Effector CD8-positive, alpha-beta T cell (primary cell): ENCODE measurements at regions not wholly inside any gene's neighbourhood (a gene's known extent, or its start where the extent isn't known, plus 50 kb on each side); places are given as distances from the start of the nearest gene placed in this dataset.
"Not testable (repeated sequence)": the region's sequence is repeated elsewhere in the genome, so short reads cannot be mapped to it uniquely, and the experiment has no call there.

ENCODE experiments used
- DNase-seq: peaks from one replicate; lab custom pipeline; 2025; lab: John Stamatoyannopoulos, UW

DNA sequence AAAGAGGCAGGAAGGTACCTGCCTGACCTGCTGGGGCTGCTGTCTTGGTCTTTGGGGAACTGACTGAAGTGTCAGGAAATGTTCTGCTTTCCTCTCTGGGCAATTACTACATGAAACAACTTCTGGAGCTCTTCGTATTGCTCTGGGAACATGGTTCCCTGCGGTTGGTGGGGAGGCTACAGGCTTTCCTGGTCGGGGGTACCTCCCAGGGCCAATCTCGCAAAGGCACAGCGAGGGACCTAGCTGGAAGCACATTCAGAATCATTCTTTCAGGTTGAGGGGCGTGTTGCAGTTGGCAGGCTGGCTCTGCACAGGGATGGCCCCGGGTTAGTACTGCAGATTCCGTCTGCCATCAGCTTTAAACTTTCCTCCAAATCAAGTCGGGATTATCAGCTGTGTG lies 88.9 kb upstream of the RANBP3L start:
- no peak for DNase-seq

DNA sequence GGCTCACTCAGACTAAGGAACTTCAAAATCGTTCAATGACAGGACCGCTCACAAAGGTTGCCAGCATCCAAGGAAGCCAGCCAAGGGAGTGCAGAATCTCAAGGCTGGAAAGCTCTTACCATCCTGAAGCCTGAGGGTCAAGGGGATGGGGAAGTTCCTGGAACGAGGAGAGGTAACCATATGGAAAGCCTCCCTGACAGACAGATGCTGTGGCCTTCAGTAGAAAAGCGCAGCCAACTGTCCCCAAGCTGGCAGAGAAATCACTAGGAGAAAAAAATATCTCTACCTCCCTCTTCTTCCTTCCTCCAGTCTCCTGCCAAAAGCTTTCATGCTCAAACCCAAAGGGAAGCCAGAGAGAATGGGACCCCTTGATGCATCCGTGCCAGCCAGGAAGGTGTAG lies 90.5 kb upstream of the RANBP3L start:
- DNase-seq, result no peak

DNA sequence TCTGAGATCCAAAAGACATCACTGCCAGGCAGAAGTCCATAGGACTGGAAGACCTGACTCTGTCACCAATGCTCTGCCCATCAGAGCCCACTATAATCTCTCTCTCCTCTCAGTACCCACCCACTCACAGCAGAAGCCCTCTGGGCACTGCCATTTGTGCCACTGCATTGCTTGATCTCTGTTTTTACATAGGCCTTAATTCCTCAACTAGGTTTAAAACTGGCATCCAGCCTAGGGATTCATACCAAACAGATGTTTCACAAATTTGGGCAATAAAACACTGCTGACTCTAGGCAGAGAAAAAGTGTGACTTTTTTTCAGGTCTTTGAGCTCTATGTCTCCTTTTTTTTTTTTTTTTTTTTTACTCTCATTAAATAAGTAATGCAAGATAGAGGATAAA lies 91.1 kb upstream of the RANBP3L start:
- DNase-seq, result no peak

DNA sequence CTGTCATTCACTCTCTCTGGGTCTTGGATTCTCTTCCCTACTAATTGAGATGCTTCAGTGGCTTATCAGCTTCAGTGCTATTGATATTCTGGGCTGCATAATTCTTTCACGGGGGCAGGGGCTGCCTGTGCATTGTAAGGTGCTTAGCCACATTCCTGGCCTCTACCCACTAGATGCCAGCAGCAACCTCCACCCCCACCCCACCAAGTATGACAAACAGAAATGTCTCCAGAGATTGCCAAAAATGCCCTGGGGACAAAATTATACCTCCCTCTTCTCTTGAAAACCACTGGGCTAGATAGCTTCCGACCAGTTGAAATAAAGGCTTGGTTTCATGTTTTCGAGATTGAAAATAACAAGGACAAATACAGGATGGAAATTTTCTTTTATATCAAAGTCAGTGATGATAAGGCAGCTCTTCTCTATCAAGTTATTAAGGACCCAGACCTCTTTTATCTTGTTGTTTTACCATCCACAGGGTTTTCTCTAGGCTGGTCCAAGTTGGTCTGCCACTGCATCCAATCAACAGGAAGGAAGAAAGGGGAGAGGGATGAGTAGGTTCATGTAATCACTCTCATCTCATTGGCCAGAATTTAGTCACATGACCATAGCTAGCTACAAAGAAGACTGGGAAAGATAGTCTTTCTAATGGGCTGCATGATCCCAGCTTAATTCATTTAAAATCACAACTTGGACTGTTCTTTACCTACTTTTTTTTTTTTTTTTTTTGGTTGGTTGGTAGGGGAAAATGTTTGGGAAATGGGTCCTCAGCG lies 92.1 kb upstream of the RANBP3L start:
- no peak for DNase-seq

DNA sequence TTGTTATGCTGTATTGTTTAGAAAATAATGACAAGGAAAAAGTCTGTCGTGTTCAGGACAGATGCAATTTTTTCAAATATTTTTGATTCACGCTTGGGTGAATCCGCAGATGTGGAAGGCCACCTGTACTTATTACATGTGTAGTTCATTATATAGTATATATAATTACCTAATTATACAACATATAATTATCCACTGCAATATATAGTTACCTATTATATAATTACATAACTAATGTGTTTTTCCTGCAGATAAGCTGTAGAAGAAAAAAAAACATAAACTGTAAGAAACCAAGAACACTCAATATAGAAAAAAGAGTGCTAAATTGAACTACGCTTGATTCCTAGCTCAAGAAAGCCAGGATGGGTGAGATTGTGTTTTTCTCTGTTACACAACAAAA lies 93.6 kb upstream of the RANBP3L start:
- DNase-seq, result no peak

DNA sequence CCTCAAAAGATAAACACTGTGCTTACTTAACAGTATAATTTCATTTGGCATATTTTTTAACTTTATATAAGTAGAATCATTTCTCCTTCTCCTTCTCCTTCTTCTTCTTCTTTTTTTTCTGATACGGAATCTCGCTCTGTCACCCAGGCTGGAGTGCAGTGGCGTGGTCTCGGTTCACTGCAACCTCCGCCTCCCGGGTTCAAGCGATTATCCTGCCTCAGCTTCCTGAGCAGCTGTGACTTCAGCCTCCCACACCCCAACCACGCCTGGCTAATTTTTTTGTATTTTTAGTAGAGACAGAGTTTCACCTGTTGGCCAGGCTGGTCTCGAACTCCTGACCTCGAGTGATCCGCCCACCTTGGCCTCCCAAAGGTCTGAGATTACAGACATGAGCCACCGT lies 94.2 kb upstream of the RANBP3L start:
- DNase-seq, result not testable (repeated sequence)

DNA sequence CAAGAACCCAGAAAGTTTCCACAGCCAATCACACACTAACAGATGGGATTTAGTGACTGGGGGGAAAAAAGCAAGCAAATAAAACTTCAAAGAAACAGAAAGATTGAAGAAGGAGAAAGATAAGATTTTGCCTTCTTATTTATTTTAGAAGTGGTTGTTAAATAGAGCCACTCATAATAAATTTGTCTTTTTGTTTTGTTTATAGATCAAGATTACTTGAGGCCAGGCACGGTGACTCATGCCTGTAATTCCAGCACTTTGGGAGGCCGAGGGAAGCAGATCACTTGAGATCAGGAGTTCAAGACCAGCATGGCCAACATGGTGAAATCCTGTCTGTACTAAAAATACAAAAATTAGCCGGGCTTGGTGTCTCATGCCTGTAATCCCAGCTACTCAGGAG lies 94.9 kb upstream of the RANBP3L start:
- DNase-seq, result no peak

DNA sequence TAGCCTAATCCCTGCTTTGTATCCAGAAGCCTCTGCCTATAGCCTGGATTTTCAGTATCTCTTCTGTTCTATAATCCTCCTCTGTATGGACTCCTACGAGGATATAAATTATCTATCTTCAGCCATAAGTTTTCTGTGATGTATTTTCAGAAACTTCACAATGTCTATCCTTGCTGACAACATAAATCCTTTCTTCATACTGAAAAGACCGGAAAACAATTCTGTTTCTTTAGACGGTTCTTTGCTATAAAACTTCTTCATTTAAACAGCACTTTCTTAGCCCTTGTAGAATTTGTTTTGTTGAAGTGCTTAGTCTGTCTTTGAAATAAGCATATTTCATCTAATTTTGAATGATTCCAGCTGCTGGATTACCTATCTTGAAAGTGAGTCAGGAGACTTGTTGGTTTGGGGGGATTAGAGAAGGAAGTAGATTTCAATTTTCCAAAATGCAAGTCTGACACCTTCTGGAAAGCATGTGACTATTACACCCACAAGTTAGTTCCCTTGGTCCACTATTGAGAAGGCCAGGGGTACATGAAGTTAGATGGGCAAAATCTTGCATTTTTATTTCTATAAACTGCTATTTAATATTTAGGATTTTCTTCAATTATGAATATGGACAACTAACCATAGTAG lies 96.3 kb upstream of the RANBP3L start:
- no peak for DNase-seq

DNA sequence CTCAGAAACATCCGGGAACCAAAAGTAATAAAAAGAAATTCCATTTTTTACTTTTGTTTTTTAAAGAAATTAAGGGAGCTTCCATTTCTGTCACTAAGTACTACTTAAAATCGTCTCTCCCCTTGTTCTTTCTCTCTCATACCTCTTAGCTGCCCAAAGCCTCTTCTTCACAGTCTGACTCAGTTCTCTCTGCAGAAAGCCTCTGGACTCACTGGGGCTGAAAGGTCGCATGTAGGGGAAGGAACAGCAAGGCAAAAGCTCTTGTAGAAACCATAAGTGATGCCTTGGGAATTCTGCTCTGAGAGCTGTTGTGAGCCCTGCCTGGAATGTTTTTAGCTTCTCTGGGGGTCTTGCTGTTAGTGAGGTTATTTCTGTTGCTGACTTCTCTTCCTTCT lies 100.8 kb upstream of the RANBP3L start:
- no peak for DNase-seq

DNA sequence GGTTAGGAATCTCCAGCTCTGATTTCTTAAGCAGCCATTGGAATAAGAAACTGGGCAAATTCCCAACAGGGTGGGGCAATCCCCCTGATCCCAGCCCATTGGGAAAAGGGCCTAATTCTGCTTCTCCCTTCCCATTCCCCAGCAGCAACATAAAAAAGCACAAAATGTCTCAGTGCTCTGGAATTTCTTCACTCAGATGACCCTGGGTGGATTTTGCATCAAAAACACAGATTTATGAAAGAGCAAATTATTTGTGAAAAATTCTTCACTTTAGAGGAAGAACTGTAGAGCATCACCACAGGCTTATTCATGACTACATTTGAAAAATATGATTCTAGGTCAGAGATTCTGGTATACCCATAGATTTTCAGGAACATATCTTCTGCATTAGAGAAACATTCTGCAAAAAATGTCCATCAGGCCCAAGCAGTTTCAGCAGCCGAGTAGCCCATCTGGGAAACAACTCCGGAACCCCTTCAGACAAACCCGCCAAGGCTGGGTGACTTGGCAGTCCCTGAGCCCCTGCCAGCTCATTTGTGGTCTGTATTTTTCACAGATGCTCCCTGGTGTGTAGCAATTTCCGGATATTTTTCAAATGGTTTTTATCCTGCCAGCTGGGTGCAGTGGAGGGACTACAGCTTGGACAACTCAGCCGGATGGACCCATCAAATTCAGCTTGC lies 102.1 kb upstream of the RANBP3L start:
- no peak for DNase-seq

DNA sequence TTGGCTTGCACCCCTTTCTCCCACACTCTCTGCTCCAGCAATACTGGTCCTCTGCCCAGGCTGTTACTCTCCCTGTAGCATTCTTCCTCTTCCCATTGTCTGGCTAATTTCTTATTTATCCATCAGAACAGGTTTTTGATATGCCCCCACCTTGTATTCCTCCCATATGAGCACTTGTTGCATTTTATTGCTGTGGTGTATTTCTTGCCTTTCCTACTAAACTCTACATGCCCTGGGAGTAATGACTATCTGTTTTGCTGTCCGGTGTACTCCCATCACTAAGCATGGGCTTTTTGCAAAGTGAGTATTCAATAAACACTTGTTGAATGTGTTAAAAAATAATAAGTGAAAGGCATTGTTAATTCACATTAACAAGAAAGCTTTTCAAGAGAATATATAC lies 104.3 kb upstream of the RANBP3L start:
- no peak for DNase-seq

DNA sequence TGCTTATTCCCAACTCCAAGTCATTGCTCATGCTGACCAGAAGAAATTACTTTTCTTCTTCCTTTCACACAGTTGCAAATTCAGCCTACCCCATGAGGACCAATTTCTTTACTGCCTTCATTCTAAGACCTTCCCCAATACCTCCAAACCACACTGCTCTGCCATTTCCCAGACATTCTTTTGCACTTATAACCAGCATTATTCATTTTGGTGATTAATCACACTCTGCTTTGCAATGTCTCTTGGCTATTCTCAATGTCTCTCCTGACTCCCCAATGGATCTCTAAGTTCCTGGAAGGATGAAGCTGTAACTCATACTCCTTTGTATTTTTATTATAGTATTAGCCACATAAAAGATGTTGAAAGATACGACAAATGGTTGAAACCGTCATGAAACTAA lies 105.7 kb upstream of the RANBP3L start:
- no peak for DNase-seq

DNA sequence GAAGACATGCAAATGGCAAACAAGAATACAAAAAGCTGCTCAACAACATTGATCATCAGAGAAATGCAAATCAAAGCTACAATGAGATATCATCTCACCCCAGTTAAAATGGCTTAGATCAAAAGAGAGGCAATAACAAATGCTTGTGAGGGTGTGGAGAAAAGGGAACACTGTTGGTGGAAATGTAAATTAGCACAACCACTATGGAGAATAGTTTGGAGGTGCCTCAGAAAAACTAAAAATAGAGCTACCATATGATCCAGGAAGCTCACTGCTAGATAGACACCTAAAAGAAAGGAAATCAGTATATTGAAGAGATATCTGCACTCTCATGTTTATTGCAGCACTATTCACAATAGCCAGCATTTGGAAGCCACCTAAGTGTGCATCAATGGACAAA lies 108.0 kb upstream of the RANBP3L start:
- DNase-seq, result not testable (repeated sequence)

DNA sequence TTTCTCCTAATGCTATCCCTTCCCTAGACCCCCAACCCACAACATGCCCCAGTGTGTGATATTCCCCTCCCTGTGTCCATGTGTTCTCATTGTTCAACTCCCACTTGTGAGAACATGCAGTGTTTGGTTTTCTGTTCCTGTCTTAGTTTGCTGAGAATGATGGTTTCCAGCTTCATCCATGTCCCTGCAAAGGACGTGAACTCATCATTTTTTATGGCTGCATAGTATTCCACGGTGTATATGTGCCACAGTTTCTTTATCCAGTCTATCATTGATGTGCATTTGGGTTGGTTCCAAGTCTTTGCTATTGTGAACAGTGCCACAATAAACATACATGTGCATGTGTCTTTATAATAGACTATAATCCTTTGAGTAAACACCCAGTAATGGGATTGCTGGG lies 109.0 kb upstream of the RANBP3L start:
- not testable (repeated sequence) for DNase-seq

DNA sequence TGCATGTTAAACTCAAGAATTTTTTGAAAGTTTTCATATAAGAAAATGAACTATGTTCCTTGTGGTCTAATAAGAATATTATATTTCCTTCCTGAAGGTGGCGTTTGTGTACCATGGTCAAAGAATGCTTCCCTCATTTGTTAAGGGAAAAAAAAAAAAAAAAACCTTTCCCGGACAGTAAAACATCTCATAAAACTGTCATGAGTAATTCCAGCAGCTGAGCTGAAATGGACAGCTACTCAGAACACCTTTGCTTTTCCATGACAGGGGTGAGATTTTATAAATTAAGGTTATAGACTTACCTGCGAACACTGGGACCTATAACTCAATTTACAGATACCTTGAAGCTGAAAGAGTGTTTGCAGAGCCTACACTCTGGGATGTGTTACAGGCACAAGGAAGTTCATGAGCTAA lies 113.2 kb upstream of the RANBP3L start:
- DNase-seq, result no peak

DNA sequence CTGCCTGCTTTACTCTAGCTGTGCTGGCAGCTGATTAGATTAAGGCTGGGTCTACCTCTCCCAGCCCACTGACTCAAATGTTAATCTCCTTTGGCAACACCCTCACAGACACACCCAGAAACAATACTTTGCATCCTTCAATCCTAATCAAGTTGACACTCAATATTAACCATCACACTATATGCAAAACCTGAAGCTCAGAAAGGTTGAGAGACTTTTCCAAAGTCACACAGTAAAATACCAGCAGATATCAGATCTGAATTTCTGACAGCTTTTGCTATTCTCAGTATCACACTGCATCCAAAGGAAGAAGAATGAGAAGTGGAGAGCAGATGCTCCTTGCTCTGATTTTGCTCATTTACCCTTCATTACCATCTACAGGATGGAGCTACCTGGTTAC lies 114.9 kb upstream of the RANBP3L start:
- no peak for DNase-seq

DNA sequence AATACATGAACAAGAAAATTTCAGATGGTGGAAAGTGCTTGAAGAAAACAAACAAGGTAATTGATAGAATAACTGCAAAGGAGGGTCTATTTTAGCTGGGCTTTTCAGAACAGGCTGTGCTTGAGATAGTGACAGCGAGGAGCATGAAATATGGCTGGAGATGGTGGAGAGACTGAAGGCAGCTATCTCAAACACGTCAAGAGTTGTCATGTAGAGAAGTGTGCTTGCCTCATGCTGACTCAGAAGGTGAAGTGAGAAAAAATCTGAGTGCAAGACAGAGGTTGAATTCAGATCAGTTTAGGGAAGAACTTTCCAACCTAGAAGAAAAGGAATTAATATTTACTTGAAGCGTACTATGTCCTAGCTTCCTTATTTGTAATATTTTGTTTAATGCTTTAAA lies 115.5 kb upstream of the RANBP3L start:
- DNase-seq, result no peak

DNA sequence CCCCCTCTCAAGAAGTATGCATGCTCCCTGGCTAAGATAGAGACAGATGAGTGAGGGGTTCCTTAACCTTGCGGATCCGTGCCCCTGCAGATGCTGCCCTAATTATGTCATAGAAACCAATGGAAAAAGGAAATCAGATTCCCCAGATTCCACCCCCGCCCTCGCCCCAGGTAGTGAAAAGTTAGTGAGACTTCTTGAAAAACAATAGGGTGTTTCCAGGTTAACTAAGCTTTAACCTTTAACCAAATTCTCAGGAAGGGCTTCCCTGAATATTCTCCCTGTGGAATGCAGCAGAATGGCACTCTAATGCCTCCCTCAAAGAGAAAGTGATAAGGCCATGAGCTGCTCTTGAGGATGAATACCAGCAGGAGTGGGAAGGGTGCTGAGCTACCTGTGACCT lies 116.0 kb upstream of the RANBP3L start:
- no peak for DNase-seq

DNA sequence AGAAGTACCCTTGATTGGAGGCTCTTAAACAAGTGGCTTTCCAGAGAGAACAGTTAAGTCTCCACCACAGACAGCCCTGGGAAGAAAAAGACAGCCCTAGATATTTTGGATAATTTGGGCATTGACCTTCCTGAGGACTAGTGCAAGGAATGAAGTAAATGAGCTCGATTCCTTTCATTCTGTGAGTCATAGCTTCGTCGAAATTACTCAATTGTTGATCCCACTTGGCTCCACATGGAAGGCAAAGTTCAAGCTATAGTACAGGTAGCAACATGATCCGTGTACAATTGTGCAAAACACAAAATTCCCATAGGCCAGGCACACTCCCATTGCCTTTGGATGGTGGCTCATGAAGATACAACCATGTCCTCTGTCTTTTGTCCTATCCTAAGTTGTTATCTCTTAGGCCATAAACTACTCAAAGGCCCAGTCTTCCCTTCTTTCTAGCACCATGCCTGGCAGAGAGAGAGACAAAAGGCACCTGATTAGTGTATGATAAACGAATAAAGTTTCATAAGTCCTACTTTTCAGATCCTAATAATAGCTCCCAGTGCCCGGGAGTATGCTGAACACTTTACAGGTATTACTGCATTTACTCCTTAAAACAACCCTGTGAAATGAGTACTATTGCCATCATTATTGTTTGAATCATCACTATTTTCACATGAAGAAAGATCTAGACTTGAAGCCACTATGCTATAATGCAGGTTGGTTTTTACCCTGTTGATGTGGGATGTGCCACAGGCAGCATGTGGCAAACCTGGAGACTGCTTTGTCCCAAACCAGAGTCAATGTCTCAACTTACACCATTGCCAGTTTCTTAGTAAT lies 116.7 kb upstream of the RANBP3L start:
- no peak for DNase-seq

DNA sequence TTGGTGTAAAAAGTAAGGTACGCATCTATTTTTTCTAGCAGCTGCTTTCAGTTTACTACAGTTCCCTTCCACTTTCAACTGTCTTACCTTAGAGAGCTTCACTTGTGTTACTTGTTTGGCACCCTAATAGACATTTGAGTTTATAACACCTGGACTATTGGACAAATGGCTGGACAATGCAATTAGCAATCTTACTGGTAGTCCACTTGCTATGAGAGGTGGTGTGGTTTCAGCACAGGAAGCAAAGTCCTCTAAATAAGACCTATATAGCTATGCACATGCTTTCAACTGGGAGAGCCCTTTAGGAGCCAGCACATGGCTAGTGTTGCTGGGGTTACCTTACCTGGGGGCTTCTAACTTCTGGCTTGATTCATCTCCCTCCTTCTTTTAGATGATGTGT lies 119.6 kb upstream of the RANBP3L start:
- no peak for DNase-seq

DNA sequence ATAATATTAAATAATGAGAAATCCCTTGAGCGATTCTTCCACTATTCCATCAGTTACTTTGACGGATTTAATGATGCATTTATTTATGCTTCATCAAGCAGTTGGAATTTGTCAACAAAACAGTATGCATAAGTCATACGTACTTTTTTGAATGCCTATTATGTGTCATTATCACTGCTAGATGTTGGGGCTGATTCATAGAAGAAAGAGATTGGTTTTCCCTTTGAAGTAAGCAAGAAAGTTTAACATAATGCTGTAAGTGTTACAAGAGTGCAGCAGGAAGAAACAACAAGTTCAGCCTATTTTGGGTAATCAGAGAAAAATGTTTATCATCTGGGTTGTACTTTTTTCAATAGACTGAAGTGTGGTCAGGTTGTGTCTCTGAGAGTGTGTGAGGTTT lies 121.2 kb upstream of the RANBP3L start:
- DNase-seq, result no peak

DNA sequence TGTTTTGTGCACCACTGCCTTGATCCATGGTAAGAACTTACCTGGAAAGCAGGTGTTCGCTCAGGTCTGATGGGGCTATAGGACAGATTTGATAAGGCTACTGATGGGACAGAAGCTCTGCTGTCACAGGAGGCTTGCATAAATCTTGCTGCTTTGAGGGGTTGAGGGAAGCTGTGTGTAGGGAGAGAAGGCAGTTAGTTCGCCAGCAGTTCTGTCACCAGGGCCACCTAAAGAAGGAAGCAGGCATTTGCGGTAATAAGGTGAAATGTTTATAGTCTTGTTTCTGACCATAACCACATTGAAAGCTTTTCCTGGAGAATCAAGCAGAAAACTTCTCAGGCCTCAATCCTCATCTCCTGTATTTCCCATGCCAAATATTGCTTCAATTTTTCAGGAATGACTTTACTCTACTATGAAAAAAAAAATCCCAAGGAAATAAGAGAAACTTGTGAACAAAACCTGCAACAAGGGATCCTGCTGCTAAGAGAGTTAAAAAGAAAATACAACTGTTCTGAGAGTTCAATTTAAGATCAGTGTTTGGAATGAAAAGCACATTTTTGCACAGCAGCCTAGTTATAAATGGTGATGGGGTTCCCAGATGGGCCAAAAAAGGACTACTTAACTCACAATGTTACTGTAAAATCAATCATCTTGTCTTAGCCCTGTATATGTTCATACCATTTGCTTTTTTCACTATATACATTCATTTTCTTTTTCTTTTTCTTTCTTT lies 122.0 kb upstream of the RANBP3L start:
- DNase-seq, result no peak
